Small intestine (tissue), 7 donors: ENCODE measurements at regions not wholly inside any gene's neighbourhood (a gene's known extent, or its start where the extent isn't known, plus 50 kb on each side); places are given as distances from the start of the nearest gene placed in this dataset.

Experiments
- DNase-seq, 2 donors: peaks; one replicate each; pipeline versions ENCODE4 v3.0.0 to v3.0.0-alpha.2; 2013
- FAIRE-seq: peaks from 2 replicates; lab custom pipeline; 2012; peaks lifted over from hg19 to GRCh38; lab: Jason Lieb, UNC
- H3K27ac ChIP-seq, 3 donors: one replicate each; pipeline ENCODE4 v1.5.1; 2013; ENCODE audit warnings: low read length in 2 of 3, mild to moderate bottlenecking in 2 of 3, control low read depth in 1 of 3, inconsistent platforms in 1 of 3, low read depth in 1 of 3, moderate library complexity in 1 of 3
- H3K27me3 ChIP-seq, 3 donors: one replicate each; pipeline ENCODE4 v1.6.1; 2013; ENCODE audit warnings: low read length in 3 of 3, inconsistent platforms in 1 of 3; ENCODE audit not compliant: control insufficient read depth in 3 of 3, insufficient read depth in 3 of 3
- H3K36me3 ChIP-seq, 3 donors: one replicate each; pipeline ENCODE4 v1.6.1; 2013; ENCODE audit warnings: low read length in 3 of 3, inconsistent platforms in 1 of 3, low read depth in 1 of 3, mild to moderate bottlenecking in 1 of 3, moderate library complexity in 1 of 3; ENCODE audit not compliant: control insufficient read depth in 3 of 3, insufficient read depth in 2 of 3
- H3K4me1 ChIP-seq, 3 donors: one replicate each; pipeline ENCODE4 v1.6.1; 2013; ENCODE audit warnings: low read length in 2 of 3, inconsistent platforms in 1 of 3, low read depth in 1 of 3, mild to moderate bottlenecking in 1 of 3, moderate library complexity in 1 of 3; ENCODE audit not compliant: control insufficient read depth in 3 of 3, insufficient read depth in 2 of 3
- H3K4me3 ChIP-seq, 3 donors: one replicate each; pipeline ENCODE4 v1.5.1; 2013; ENCODE audit warnings: low read length in 3 of 3, control low read depth in 1 of 3, inconsistent platforms in 1 of 3, low read depth in 1 of 3, mild to moderate bottlenecking in 1 of 3, moderate library complexity in 1 of 3
- H3K9me3 ChIP-seq, 2 donors: one replicate each; pipeline ENCODE4 v1.6.1; 2013; ENCODE audit warnings: low read depth in 1 of 2, low read length in 1 of 2; ENCODE audit not compliant: control insufficient read depth in 2 of 2, insufficient read depth in 1 of 2
- WGBS, 3 donors: extraction: QIAGEN DNeasy Blood & Tissue Kit; methylation state at CpG; one replicate each; pipeline ENCODE4 v1.1.7; 2013; 5-methylcytosine and 5-hydroxymethylcytosine counted together
- donor health status: healthy with polysubstance abuse.
- donor health status: control.
- donor health status: control.
- donor health status: Bipolar disorder and iron deficiency.
- donor health status: healthy.

GRCh38 chr2:67038195-67038594 lies 358.9 kb upstream of the ETAA1 start:
- 72 to 90% (median 89%) methylated on average over 3 of the region's 3 CpGs for WGBS, 3 donors
- Histone ChIP-seq H3K4me3 (no peak overlapping the region), H3K9me3 (no peaks in the 10 kb centered on the region), H3K27me3 (peaks cover 0 to 7% (median 0%) of the 10 kb centered on the region in 3 donors), H3K27ac (no peak overlapping the region), H3K4me1 (peaks cover 5 to 20% (median 11%) of the 10 kb centered on the region in 3 donors), H3K36me3 (no peaks in the 10 kb centered on the region)
- no peak for DNase-seq
- no peak for FAIRE-seq

DNA sequence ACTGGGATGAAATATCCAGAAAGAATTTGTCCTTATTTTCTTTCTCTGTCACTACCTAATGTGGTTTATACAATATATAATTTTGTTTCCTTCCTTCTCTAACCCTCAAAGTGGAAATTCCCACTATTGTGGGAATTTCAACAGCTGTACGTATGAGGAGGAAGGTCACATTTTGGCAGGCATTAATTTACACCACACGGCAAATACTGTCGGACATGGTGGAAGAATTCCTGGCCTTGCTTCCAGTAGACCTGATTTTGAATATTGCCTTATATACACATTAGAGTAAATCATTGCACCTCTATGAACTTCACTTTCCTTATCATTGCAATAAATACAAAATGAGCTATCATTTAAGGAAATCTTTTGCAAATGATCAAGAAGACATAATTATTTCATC lies 358.1 kb upstream of the ETAA1 start:
- 84 to 92% (median 85%) methylated on average over 3 of the region's 3 CpGs for WGBS, 3 donors
- FAIRE-seq (no peak), DNase-seq (no peak)
- Histone ChIP-seq H3K4me1 (peaks cover 5 to 20% (median 11%) of the 10 kb centered on the region in 3 donors), H3K27ac (no peak overlapping the region), H3K4me3 (no peak overlapping the region), H3K36me3 (no peaks in the 10 kb centered on the region), H3K27me3 (peaks cover 0 to 15% (median 0%) of the 10 kb centered on the region in 3 donors), H3K9me3 (no peaks in the 10 kb centered on the region)

- WGBS, 3 donors, result 32 to 48% (median 34%) methylated on average over 2 of the region's 2 CpGs
- no peak overlapping the region for H3K4me3 ChIP-seq
- no peaks in the 10 kb centered on the region for H3K9me3 ChIP-seq
- H3K27me3 ChIP-seq, result peaks cover 0 to 20% (median 0%) of the 10 kb centered on the region in 3 donors
- DNase-seq, result no peak
- H3K36me3 ChIP-seq, result no peaks in the 10 kb centered on the region
- no peak overlapping the region for H3K27ac ChIP-seq
- FAIRE-seq, result no peak
- peaks cover 5 to 20% (median 11%) of the 10 kb centered on the region in 3 donors for H3K4me1 ChIP-seq
Observed at GRCh38 chr2:67039517-67040103, 357.5 kb upstream of the ETAA1 start.

DNA sequence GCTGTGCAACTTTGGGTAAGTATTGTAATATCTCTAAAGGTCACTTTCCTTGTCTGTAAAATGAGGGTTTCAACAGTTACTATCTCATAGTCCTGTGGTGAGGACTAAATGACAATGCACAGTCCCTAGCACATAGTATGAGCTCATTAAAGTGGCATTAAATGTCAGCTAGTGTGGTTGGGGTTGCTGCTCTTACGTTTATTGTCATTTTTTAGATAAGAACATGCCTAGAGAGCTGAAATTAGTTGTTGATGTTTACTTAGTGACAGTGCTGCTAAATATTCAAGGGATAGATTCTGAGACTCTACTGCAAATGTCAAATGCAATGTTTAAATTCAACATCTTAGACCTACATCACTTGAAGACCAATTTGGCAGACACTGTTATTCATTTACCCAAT lies 356.1 kb upstream of the ETAA1 start:
- Histone ChIP-seq H3K27ac (no peak overlapping the region), H3K36me3 (no peaks in the 10 kb centered on the region), H3K4me3 (no peak overlapping the region), H3K4me1 (peaks cover 5 to 20% (median 11%) of the 10 kb centered on the region in 3 donors), H3K27me3 (peaks cover 0 to 24% (median 0%) of the 10 kb centered on the region in 3 donors), H3K9me3 (no peaks in the 10 kb centered on the region)
- no peak for FAIRE-seq
- DNase-seq, result no peak
- 7 to 38% (median 37%) methylated on average over 1 of the region's 1 CpG for WGBS, 3 donors

DNA sequence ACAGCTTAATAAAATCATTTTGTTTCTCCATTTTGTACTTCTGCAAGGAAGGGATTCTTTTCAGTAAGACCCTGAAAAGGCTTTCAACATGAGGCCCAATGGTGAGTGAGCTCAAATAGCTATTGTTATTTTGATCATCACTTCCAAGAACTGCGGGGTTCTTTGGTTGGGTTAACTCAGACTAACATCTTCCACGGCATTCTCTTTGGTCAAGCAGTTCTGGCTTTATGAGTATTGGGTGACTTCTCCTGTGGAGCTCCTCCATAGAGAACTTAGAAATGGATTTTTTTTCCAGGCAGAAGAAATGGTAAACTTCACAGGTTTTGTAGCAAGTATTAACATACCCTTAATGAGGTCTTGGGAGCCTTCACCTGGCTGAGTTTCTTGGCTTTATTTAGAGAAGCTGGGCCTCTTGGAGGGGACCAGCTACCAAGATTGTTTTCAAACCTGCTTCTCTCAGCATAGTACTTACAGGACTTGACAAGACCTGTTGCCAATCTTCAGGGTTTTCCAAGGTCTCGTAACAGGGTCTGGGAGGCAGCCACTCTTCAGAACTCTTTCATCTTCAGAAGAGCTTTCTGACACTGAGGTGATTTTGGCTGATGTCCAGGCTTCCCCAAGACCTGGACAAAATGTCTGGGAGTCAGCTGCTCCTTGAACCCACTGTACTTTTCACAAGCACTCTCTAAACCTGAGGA lies 353.2 kb upstream of the ETAA1 start:
- Histone ChIP-seq H3K4me3 (no peak overlapping the region), H3K36me3 (no peaks in the 10 kb centered on the region), H3K9me3 (no peaks in the 10 kb centered on the region), H3K4me1 (peaks cover 0 to 24% (median 4%) of the 10 kb centered on the region in 3 donors), H3K27me3 (peaks cover 0 to 24% (median 0%) of the 10 kb centered on the region in 3 donors), H3K27ac (no peak overlapping the region)
- DNase-seq (no peak), FAIRE-seq (no peak)
- WGBS, 3 donors, result 85 to 92% (median 92%) methylated on average over 3 of the region's 3 CpGs

DNA sequence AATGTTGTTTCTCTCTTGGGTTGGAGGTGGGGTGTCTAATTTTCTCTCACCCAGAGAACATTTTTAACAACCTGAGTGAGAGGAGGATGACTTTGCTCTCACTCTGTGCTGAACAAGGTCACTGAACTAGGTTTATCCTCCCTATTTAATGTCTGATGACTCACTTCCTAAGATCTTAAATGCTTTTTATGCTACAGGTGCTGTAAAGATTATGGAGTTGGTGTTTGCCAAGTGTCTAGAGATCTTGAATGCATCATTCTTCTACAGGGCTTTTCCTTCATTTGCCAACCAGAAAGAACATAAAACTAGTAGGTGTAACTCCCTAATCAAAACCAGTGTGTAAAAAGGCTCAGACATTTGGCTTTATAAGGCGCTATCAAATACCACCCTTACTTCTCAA lies 350.5 kb upstream of the ETAA1 start:
- no peak overlapping the region for H3K4me3 ChIP-seq
- H3K4me1 ChIP-seq, result peaks cover 0 to 15% (median 0%) of the 10 kb centered on the region in 3 donors
- DNase-seq (peak; percentile 62 to 87), FAIRE-seq (no peak)
- peaks cover 0 to 27% (median 0%) of the 10 kb centered on the region in 3 donors for H3K27me3 ChIP-seq
- no peak overlapping the region for H3K27ac ChIP-seq
- no peaks in the 10 kb centered on the region for H3K36me3 ChIP-seq
- H3K9me3 ChIP-seq, result no peaks in the 10 kb centered on the region
- 9 to 69% (median 42%) methylated on average over 1 of the region's 1 CpG for WGBS, 3 donors

DNA sequence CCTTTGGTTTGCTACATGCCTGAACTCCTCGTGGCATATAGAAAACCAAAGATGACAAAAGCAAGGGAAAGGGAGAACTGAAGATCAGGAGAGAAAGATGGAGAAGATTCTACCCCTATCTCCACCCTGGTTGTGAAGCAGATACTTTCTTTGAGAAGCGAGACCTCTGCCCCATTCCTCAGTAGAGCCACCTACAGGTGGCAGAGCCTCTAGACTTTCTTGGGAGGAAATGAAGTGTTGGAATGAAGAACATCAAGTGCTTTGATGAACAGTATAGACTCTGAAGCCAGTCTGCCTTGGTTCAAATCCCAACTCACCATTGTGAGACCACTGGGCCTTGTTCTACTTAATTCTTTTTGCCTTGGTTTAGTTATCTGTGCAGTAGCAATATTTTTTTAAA lies 348.8 kb upstream of the ETAA1 start:
- peaks cover 0 to 15% (median 0%) of the 10 kb centered on the region in 3 donors for H3K4me1 ChIP-seq
- H3K27ac ChIP-seq, result no peak overlapping the region
- FAIRE-seq (no peak), DNase-seq (no peak)
- H3K27me3 ChIP-seq, result peaks cover 0 to 22% (median 0%) of the 10 kb centered on the region in 3 donors
- no peak overlapping the region for H3K4me3 ChIP-seq
- no peaks in the 10 kb centered on the region for H3K36me3 ChIP-seq
- H3K9me3 ChIP-seq, result no peaks in the 10 kb centered on the region
- WGBS, 3 donors, result 85 to 96% (median 87%) methylated on average over 2 of the region's 2 CpGs

- Histone ChIP-seq H3K36me3 (no peaks in the 10 kb centered on the region), H3K4me1 (peaks cover 0 to 15% (median 0%) of the 10 kb centered on the region in 3 donors), H3K4me3 (no peak overlapping the region), H3K27ac (no peak overlapping the region), H3K27me3 (peaks cover 0 to 15% (median 0%) of the 10 kb centered on the region in 3 donors), H3K9me3 (no peaks in the 10 kb centered on the region)
- no peak for DNase-seq
- FAIRE-seq, result no peak
- 76 to 97% (median 96%) methylated on average over 3 of the region's 3 CpGs for WGBS, 3 donors
Observed at GRCh38 chr2:67050622-67051021, 346.5 kb upstream of the ETAA1 start.
